SU-DHL-6 (cell line): ENCODE measurements at regions not wholly inside any gene's neighbourhood (a gene's known extent, or its start where the extent isn't known, plus 50 kb on each side); places are given as distances from the start of the nearest gene placed in this dataset.
"Not testable (repeated sequence)": the region's sequence is repeated elsewhere in the genome, so short reads cannot be mapped to it uniquely, and the experiment has no call there.

Source experiments
- H2AFZ ChIP-seq: fragments of 200-600 bp; sonication (generic); 2 replicates; pipeline ENCODE4 v1.6.1; 2014; ENCODE audit warnings: low read depth, mild to moderate bottlenecking, moderate library complexity, mixed read lengths, antibody characterized with exemption, low read length; ENCODE audit not compliant: severe bottlenecking
- H3F3A ChIP-seq: fragments of 200-600 bp; shearing (Covaris generic); 2 replicates; pipeline ENCODE4 v1.6.0; 2016; ENCODE audit warnings: antibody characterized with exemption, mild to moderate bottlenecking; ENCODE audit not compliant: insufficient read depth
- H3K27ac ChIP-seq: fragments of 200-600 bp; sonication (generic); 2 replicates; pipeline ENCODE4 v1.5.1; 2016; ENCODE audit warnings: low read depth, mild to moderate bottlenecking, low read length, moderate library complexity, mixed read lengths
- H3K27me3 ChIP-seq: fragments of 200-600 bp; sonication (generic), shearing (Covaris generic); 2 replicates; pipeline ENCODE4 v1.6.0; 2014; ENCODE audit warnings: mild to moderate bottlenecking, low read length
- H3K36me3 ChIP-seq: fragments of 200-600 bp; sonication (generic); 2 replicates; pipeline ENCODE4 v1.6.1; 2014; ENCODE audit warnings: mild to moderate bottlenecking, low read length, mixed read lengths
- H3K4me2 ChIP-seq: fragments of 300-600, 200-600 bp; shearing (Covaris generic), sonication (generic); 2 replicates; pipeline ENCODE4 v1.6.0; 2014; ENCODE audit warnings: low read length, low read depth, mild to moderate bottlenecking; ENCODE audit not compliant: poor library complexity, severe bottlenecking
- H3K4me3 ChIP-seq: fragments of 200-600 bp; sonication (generic); 2 replicates; pipeline ENCODE4 v1.5.1; 2014; ENCODE audit warnings: antibody characterized with exemption, low read length, mild to moderate bottlenecking, mixed read lengths; ENCODE audit not compliant: insufficient read depth, poor library complexity, severe bottlenecking
- H3K79me2 ChIP-seq: fragments of 200-600 bp; sonication (generic); 2 replicates; pipeline ENCODE4 v1.6.1; 2014; ENCODE audit warnings: mild to moderate bottlenecking, low read length, moderate library complexity; ENCODE audit not compliant: insufficient read depth
- H3K9ac ChIP-seq: fragments of 200-600 bp; sonication (generic); 2 replicates; pipeline ENCODE4 v1.7.0; 2014; ENCODE audit warnings: mild to moderate bottlenecking, low read length
- H3K9me2 ChIP-seq: fragments of 200-600 bp; sonication (generic); replicated peaks from 2 replicates; pipeline ENCODE4 v1.6.1; 2014; ENCODE audit warnings: low read length; ENCODE audit not compliant: insufficient read depth
- H3K9me3 ChIP-seq: fragments of 200-600 bp; sonication (generic); 2 replicates; pipeline ENCODE4 v1.6.1; 2014; ENCODE audit warnings: low read length, mixed read lengths; ENCODE audit not compliant: insufficient read depth
- H4K20me1 ChIP-seq: fragments of 200-600 bp; sonication (generic); 2 replicates; pipeline ENCODE4 v1.6.1; 2014; ENCODE audit warnings: low read depth, mild to moderate bottlenecking, antibody characterized with exemption, low read length, moderate library complexity, mixed read lengths
- CTCF ChIP-seq: fragments of 200-600 bp; sonication (generic); IDR thresholded peaks from one replicate; pipeline ENCODE4 v1.5.1; 2017; ENCODE audit warnings: antibody characterized with exemption, mild to moderate bottlenecking, low read length, moderate library complexity; ENCODE audit not compliant: insufficient read depth, poor library complexity, severe bottlenecking
- EZH2phosphoT487 ChIP-seq: fragments of 200-600 bp; sonication (generic), shearing (Covaris generic); conservative IDR thresholded peaks from 2 replicates; pipeline ENCODE4 v1.6.1; 2018; ENCODE audit warnings: mild to moderate bottlenecking, antibody characterized with exemption, low read length, moderate library complexity, mixed read lengths

- H3K4me3 ChIP-seq = no peak overlapping the region
- H3K27me3 ChIP-seq = no peaks in the 10 kb centered on the region
- no peak overlapping the region for H3K27ac ChIP-seq
- H3F3A ChIP-seq = no peaks in the 10 kb centered on the region
- H3K4me2 ChIP-seq = no peak overlapping the region
- H3K9me2 ChIP-seq = no peaks in the 10 kb centered on the region
- TF ChIP-seq EZH2phosphoT487 (no peak), CTCF (no peak)
- H4K20me1 ChIP-seq = no peaks in the 10 kb centered on the region
- no peaks in the 10 kb centered on the region for H3K9me3 ChIP-seq
- no peaks in the 10 kb centered on the region for H3K79me2 ChIP-seq
- no peaks in the 10 kb centered on the region for H3K36me3 ChIP-seq
- H2AFZ ChIP-seq = no peak overlapping the region
- H3K9ac ChIP-seq = no peak overlapping the region
Observed at GRCh38 chr13:22944378-22944777, 236.4 kb upstream of the SGCG start.

GRCh38 chr13:22945321-22946226 lies 235.2 kb upstream of the SGCG start:
- Histone ChIP-seq H3K9me2 (no peaks in the 10 kb centered on the region), H2AFZ (no peak overlapping the region), H3K9me3 (no peaks in the 10 kb centered on the region), H3K36me3 (no peaks in the 10 kb centered on the region), H3K9ac (no peak overlapping the region), H3K27ac (no peak overlapping the region), H3K4me2 (no peak overlapping the region), H3K4me3 (no peak overlapping the region), H3F3A (no peaks in the 10 kb centered on the region), H3K27me3 (no peaks in the 10 kb centered on the region), H4K20me1 (no peaks in the 10 kb centered on the region), H3K79me2 (no peaks in the 10 kb centered on the region)
- TF ChIP-seq CTCF = no peak
- TF ChIP-seq EZH2phosphoT487 = no peak

- H3F3A ChIP-seq = no peaks in the 10 kb centered on the region
- no peaks in the 10 kb centered on the region for H3K27me3 ChIP-seq
Observed at GRCh38 chr13:22948421-22948820, 232.4 kb upstream of the SGCG start.

GRCh38 chr13:22952018-22952417 lies 228.8 kb upstream of the SGCG start:
- not testable (repeated sequence) for H3K4me2 ChIP-seq, H3K4me3 ChIP-seq, H2AFZ ChIP-seq, H3F3A ChIP-seq, H3K9me2 ChIP-seq, H3K9me3 ChIP-seq, H3K9ac ChIP-seq, H3K79me2 ChIP-seq, H4K20me1 ChIP-seq, H3K36me3 ChIP-seq, H3K27ac ChIP-seq, H3K27me3 ChIP-seq

More at GRCh38 chr13:22948421-22948820, 232.4 kb upstream of the SGCG start:
- H3K27ac ChIP-seq = no peak overlapping the region
- H3K36me3 ChIP-seq = no peaks in the 10 kb centered on the region
- no peaks in the 10 kb centered on the region for H3K9me3 ChIP-seq
- H3K4me3 ChIP-seq = no peak overlapping the region
- H3K79me2 ChIP-seq = no peaks in the 10 kb centered on the region
- H3K4me2 ChIP-seq = no peak overlapping the region
- no peak overlapping the region for H2AFZ ChIP-seq
- no peaks in the 10 kb centered on the region for H3K9me2 ChIP-seq
- TF ChIP-seq CTCF (no peak), EZH2phosphoT487 (no peak)
- H4K20me1 ChIP-seq = no peaks in the 10 kb centered on the region
- H3K9ac ChIP-seq = no peak overlapping the region

GRCh38 chr13:22955147-22955546 lies 225.6 kb upstream of the SGCG start:
- H3K9me3 ChIP-seq, H3K9me2 ChIP-seq, H3K79me2 ChIP-seq, H3K9ac ChIP-seq, H3K27ac ChIP-seq, H2AFZ ChIP-seq, H3K4me3 ChIP-seq, H3K27me3 ChIP-seq, H3F3A ChIP-seq, H3K4me2 ChIP-seq, H3K36me3 ChIP-seq, H4K20me1 ChIP-seq: not testable (repeated sequence)
